H1 (cell line): ENCODE measurements at regions not wholly inside any gene's neighbourhood (a gene's known extent, or its start where the extent isn't known, plus 50 kb on each side); places are given as distances from the start of the nearest gene placed in this dataset.

Experiments used
- BRCA1 ChIP-seq: IDR thresholded peaks from 2 replicates; pipeline ENCODE4 v1.6.1; 2012; ENCODE audit warnings: low read depth, low read length, improper control_type of control experiment
- POU5F1 ChIP-seq: IDR thresholded peaks from 2 replicates; pipeline ENCODE4 v1.6.1; 2011; ENCODE audit warnings: low read depth, mild to moderate bottlenecking, low read length, moderate library complexity
- SP1 ChIP-seq: IDR thresholded peaks from 2 replicates; pipeline ENCODE4 v1.6.1; 2011; ENCODE audit warnings: low read depth, low read length
- SRF ChIP-seq: IDR thresholded peaks from 2 replicates; pipeline ENCODE4 v1.6.1; 2011; ENCODE audit warnings: mild to moderate bottlenecking, low read depth, low read length, moderate library complexity
- SUZ12 ChIP-seq: fragments of 200-600 bp; sonication (generic); IDR thresholded peaks from 2 replicates; pipeline ENCODE4 v1.6.1; 2012; ENCODE audit warnings: mild to moderate bottlenecking, inconsistent platforms, low read length, moderate library complexity, mixed read lengths

GRCh38 chr2:126409850-126410249 is 246.1 kb upstream of the GYPC start (continued):
- TF ChIP-seq SP1, result no peak
- TF ChIP-seq SUZ12, result no peak
- no peak for TF ChIP-seq POU5F1
- TF ChIP-seq SRF, result no peak
- no peak for TF ChIP-seq BRCA1
